HEK293 (cell line): ENCODE measurements at regions not wholly inside any gene's neighbourhood (a gene's known extent, or its start where the extent isn't known, plus 50 kb on each side); places are given as distances from the start of the nearest gene placed in this dataset.

Experiments
- CTCF ChIA-PET: fragments of 350-600 bp; formaldehyde crosslinking; extraction: SDS; loops from one replicate; lab custom pipeline; 2021; ENCODE audit warnings: antibody characterized with exemption; lab: Yijun Ruan, JAX
- POLR2A ChIA-PET: fragments of 300-600 bp; formaldehyde crosslinking; extraction: SDS; loops from one replicate; lab custom pipeline; 2020; ENCODE audit warnings: antibody characterized with exemption, inconsistent platforms; lab: Yijun Ruan, JAX
- H3K27ac ChIP-seq: fragments of 200-500 bp; sonication (Bioruptor generic); 2 replicates; pipeline ENCODE4 v1.5.1; 2014; ENCODE audit warnings: low read depth, low read length, control low read depth, inconsistent platforms; ENCODE audit errors: extremely low read depth
- H3K36me3 ChIP-seq, 2 experiments: fragments of 200-500 bp in 1 of 2; sonication (Bioruptor generic) in 1 of 2; 1 replicate in 1 of 2; 2 replicates in 1 of 2; pipeline ENCODE4 v1.5.1; 2014 to 2017; ENCODE audit warnings: inconsistent platforms in 2 of 2, low read length in 2 of 2; ENCODE audit not compliant: control insufficient read depth in 2 of 2, insufficient read depth in 1 of 2
- H3K4me1 ChIP-seq: fragments of 200-500 bp; sonication (Bioruptor generic); 2 replicates; pipeline ENCODE4 v1.5.1; 2014; ENCODE audit warnings: mild to moderate bottlenecking, low read length, inconsistent platforms; ENCODE audit not compliant: control insufficient read depth, insufficient read depth
- H3K4me3 ChIP-seq: 2 replicates; pipeline ENCODE4 v1.5.1; 2011; ENCODE audit warnings: low read depth, mild to moderate bottlenecking, control low read depth, low read length, moderate library complexity
- H3K9me3 ChIP-seq: fragments of 200-500 bp; sonication (Bioruptor generic); 2 replicates; pipeline ENCODE4 v1.5.1; 2014; ENCODE audit warnings: low read depth, low read length, inconsistent platforms; ENCODE audit not compliant: control insufficient read depth, insufficient read depth
- KLF10 ChIP-seq: fragments of 450-650 bp; IDR thresholded peaks from 2 replicates; pipeline ENCODE4 v1.5.1; 2018; ENCODE audit warnings: missing biosample characterization, mild to moderate bottlenecking, missing genetic modification characterization
- KLF17 ChIP-seq: fragments of 450-650 bp; formaldehyde crosslinking; IDR thresholded peaks from 2 replicates; pipeline ENCODE4 v1.5.1; 2016; ENCODE audit warnings: missing biosample characterization, missing genetic modification characterization
- KLF9 ChIP-seq: fragments of 450-650 bp; formaldehyde crosslinking; IDR thresholded peaks from 2 replicates; pipeline ENCODE4 v1.5.1; 2016; ENCODE audit warnings: missing biosample characterization, missing genetic modification characterization, low read depth
- RBAK ChIP-seq: fragments of 450-650 bp; formaldehyde crosslinking; IDR thresholded peaks from 2 replicates; pipeline ENCODE4 v1.5.1; 2016; ENCODE audit warnings: missing biosample characterization, missing genetic modification characterization
- ZBTB8A ChIP-seq: fragments of 450-650 bp; formaldehyde crosslinking; IDR thresholded peaks from 2 replicates; pipeline ENCODE4 v1.5.1; 2016; ENCODE audit warnings: missing biosample characterization, missing genetic modification characterization
- ZFP41 ChIP-seq: fragments of 450-650 bp; formaldehyde crosslinking; IDR thresholded peaks from 2 replicates; pipeline ENCODE4 v1.5.1; 2016; ENCODE audit warnings: missing biosample characterization, missing genetic modification characterization, borderline replicate concordance
- ZNF121 ChIP-seq: fragments of 450-650 bp; formaldehyde crosslinking; IDR thresholded peaks from 2 replicates; pipeline ENCODE4 v1.5.1; 2016; ENCODE audit warnings: missing biosample characterization, missing genetic modification characterization
- ZNF16 ChIP-seq: fragments of 450-650 bp; formaldehyde crosslinking; IDR thresholded peaks from 2 replicates; pipeline ENCODE4 v1.5.1; 2016; ENCODE audit warnings: low read depth, missing biosample characterization, missing genetic modification characterization
- ZNF239 ChIP-seq: fragments of 450-650 bp; formaldehyde crosslinking; IDR thresholded peaks from 2 replicates; pipeline ENCODE4 v1.5.1; 2016; ENCODE audit warnings: missing biosample characterization, missing genetic modification characterization
- ZNF274 ChIP-seq, 2 experiments: fragments of 200-500 bp in 1 of 2; fragments of 450-650 bp in 1 of 2; sonication (Bioruptor generic) in 1 of 2; formaldehyde crosslinking in 1 of 2; IDR thresholded peaks; 2 replicates each; pipeline versions ENCODE4 v1.5.1 to v1.6.1; 2014 to 2016; ENCODE audit warnings: borderline replicate concordance in 1 of 2, inconsistent platforms in 1 of 2, low read length in 1 of 2, missing biosample characterization in 1 of 2, missing genetic modification characterization in 1 of 2
- ZNF280C ChIP-seq: fragments of 450-650 bp; formaldehyde crosslinking; IDR thresholded peaks from 2 replicates; pipeline ENCODE4 v1.5.1; 2016; ENCODE audit warnings: missing biosample characterization, missing genetic modification characterization
- ZNF521 ChIP-seq: fragments of 450-650 bp; formaldehyde crosslinking; IDR thresholded peaks from 2 replicates; pipeline ENCODE4 v1.5.1; 2017; ENCODE audit warnings: missing biosample characterization, mild to moderate bottlenecking, missing genetic modification characterization
- ZNF544 ChIP-seq: fragments of 450-650 bp; formaldehyde crosslinking; IDR thresholded peaks from 2 replicates; pipeline ENCODE4 v1.5.0; 2017; ENCODE audit warnings: missing biosample characterization, missing genetic modification characterization
- ZNF549 ChIP-seq: fragments of 450-650 bp; IDR thresholded peaks from 2 replicates; pipeline ENCODE4 v1.5.1; 2018; ENCODE audit warnings: missing biosample characterization, missing genetic modification characterization, mild to moderate bottlenecking, inconsistent platforms, moderate library complexity
- ZNF561 ChIP-seq: fragments of 450-650 bp; IDR thresholded peaks from 2 replicates; pipeline ENCODE4 v1.5.1; 2018; ENCODE audit warnings: missing biosample characterization, missing genetic modification characterization, borderline replicate concordance
- ZNF654 ChIP-seq: fragments of 450-650 bp; formaldehyde crosslinking; IDR thresholded peaks from 2 replicates; pipeline ENCODE4 v1.5.1; 2016; ENCODE audit warnings: low read depth, missing biosample characterization, missing genetic modification characterization
- ZNF830 ChIP-seq: fragments of 450-650 bp; IDR thresholded peaks from 2 replicates; pipeline ENCODE4 v1.5.0; 2018; ENCODE audit warnings: missing biosample characterization, missing genetic modification characterization, low read depth, mild to moderate bottlenecking, moderate library complexity
- ZSCAN30 ChIP-seq: fragments of 450-650 bp; IDR thresholded peaks from 2 replicates; pipeline ENCODE4 v1.5.1; 2018; ENCODE audit warnings: missing biosample characterization, mild to moderate bottlenecking, missing genetic modification characterization, moderate library complexity
- TF ChIP-seq, protein P1 (sequence below): fragments of 450-650 bp; formaldehyde crosslinking; IDR thresholded peaks from 2 replicates; pipeline ENCODE4 v1.5.1; 2016; ENCODE audit warnings: missing biosample characterization, missing genetic modification characterization, low read depth

GRCh38 chr3:132804498-132804897, 82.3 kb upstream of the NPHP3 start:
- H3K36me3 ChIP-seq, result no peaks in the 10 kb centered on the region
- no peaks in the 10 kb centered on the region for H3K4me1 ChIP-seq
- H3K27ac ChIP-seq, result no peak overlapping the region
- POLR2A ChIA-PET, result no interaction called here
- H3K9me3 ChIP-seq, result no peaks in the 10 kb centered on the region
- CTCF ChIA-PET, result no interaction called here
- no peak overlapping the region for H3K4me3 ChIP-seq
- TF ChIP-seq ZNF830 (tag by site-specific recombination), result no peak
- no peak for TF ChIP-seq ZSCAN30 (tag by site-specific recombination)
- TF ChIP-seq ZNF544 (tag by site-specific recombination), result no peak
- TF ChIP-seq ZNF274 (IDR thresholded peaks at IDR 0.05; ENCODE audit: low read length), result no peak
- no peak for TF ChIP-seq ZNF274 (tag by site-specific recombination; IDR thresholded peaks at IDR 0.05; ENCODE audit: borderline replicate concordance)
- no peak for TF ChIP-seq ZNF239 (tag by site-specific recombination)
- no peak for TF ChIP-seq ZNF549
- no peak for TF ChIP-seq ZNF121 (tag by site-specific recombination)
- TF ChIP-seq ZNF521 (tag by site-specific recombination), result no peak
- TF ChIP-seq KLF17 (tag by site-specific recombination), result no peak

DNA sequence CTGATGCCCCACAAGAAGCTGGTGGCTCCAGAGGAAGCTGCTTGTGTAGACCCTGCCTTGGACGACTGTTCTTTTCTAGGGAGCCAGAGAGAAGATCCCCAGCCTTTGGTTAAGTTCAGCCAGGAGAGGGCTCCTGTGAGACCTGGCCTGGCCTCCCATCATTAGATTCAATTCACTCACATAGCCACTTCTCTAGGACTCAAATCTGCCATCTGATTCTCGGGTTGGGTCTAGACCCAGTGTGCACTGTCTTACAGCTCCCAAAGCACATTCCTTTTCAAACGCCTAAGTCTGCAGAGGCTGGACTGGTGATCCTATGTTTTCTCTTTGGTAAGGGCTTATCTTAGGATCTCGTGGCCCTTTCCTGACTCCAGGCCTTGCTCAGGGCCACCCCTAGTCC, 81.7 kb upstream of the NPHP3 start:
- CTCF ChIA-PET, result interaction anchor here (0.7 kb wide), 1 partner anchor 235 kb away, joined by 3 read pairs; no protein-coding TSS in a partner anchor
- Histone ChIP-seq H3K36me3 (no peaks in the 10 kb centered on the region), H3K4me3 (no peak overlapping the region), H3K27ac (no peak overlapping the region), H3K9me3 (no peaks in the 10 kb centered on the region), H3K4me1 (no peaks in the 10 kb centered on the region)
- TF ChIP-seq ZNF654 (tag by site-specific recombination), result no peak
- POLR2A ChIA-PET, result no interaction called here

DNA sequence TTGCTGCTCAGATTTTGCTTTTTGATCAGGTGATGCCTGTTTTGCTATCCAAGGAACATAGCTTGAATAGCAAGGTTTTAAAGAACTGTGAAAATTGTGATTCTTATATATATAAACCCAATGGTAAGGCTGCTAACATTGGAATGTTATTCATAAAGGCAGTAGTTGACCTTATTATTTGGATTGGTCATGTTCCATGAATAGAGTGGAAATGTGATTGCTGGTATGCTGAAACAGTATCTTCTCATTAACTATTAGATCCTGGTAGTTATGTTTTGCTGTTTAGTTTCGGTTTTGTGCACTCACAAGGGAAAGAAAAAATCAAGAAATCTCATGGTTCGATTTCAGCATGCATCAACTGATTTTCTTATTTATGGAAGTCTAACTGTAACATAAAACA, 78.7 kb upstream of the NPHP3 start:
- no peak overlapping the region for H3K27ac ChIP-seq
- no peaks in the 10 kb centered on the region for H3K36me3 ChIP-seq
- H3K4me1 ChIP-seq, result no peaks in the 10 kb centered on the region
- no peak overlapping the region for H3K4me3 ChIP-seq
- CTCF ChIA-PET, result no interaction called here
- no peak for TF ChIP-seq ZNF280C (tag by site-specific recombination)
- TF ChIP-seq ZFP41 (tag by site-specific recombination), result no peak
- TF ChIP-seq KLF10, result no peak
- no peak for TF ChIP-seq ZNF561 (tag by site-specific recombination)
- TF ChIP-seq RBAK (tag by site-specific recombination), result no peak
- no peak for TF ChIP-seq ZBTB8A (tag by site-specific recombination)
- TF ChIP-seq ZNF16 (tag by site-specific recombination), result no peak
- TF ChIP-seq, protein P1, sequence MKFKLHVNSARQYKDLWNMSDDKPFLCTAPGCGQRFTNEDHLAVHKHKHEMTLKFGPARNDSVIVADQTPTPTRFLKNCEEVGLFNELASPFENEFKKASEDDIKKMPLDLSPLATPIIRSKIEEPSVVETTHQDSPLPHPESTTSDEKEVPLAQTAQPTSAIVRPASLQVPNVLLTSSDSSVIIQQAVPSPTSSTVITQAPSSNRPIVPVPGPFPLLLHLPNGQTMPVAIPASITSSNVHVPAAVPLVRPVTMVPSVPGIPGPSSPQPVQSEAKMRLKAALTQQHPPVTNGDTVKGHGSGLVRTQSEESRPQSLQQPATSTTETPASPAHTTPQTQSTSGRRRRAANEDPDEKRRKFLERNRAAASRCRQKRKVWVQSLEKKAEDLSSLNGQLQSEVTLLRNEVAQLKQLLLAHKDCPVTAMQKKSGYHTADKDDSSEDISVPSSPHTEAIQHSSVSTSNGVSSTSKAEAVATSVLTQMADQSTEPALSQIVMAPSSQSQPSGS, result no peak
- no peak for TF ChIP-seq KLF9 (tag by site-specific recombination)
- TF ChIP-seq, all 188 proteins: peak for 0
- POLR2A ChIA-PET, result no interaction called here
- H3K9me3 ChIP-seq, result no peaks in the 10 kb centered on the region
